ENCODE measurements at regions not wholly inside any gene's neighbourhood (a gene's known extent, or its start where the extent isn't known, plus 50 kb on each side); places are given as distances from the start of the nearest gene placed in this dataset. TPM values are rescaled to one million over a fixed set of nuclear protein-coding genes. Genes with fewer than 3 reads are reported as not detected.

GRCh38 chr9:88938189-88938588 is 53.1 kb upstream of the S1PR3 start:
- Mint-ChIP-seq H3K27ac (no peak overlapping the region), H3K36me3 (no peaks in the 10 kb centered on the region), H3K9me3 (peaks cover 24% of the 10 kb centered on the region), H3K4me3 (no peak overlapping the region), H3K4me1 (peaks cover 6% of the 10 kb centered on the region), H3K27me3 (ENCODE audit: low read depth) (no peaks in the 10 kb centered on the region)
- TF ChIP-seq CTCF (IDR thresholded peaks at IDR 0.05; ENCODE audit: unreplicated experiment): no peak
- no peak for DNase-seq (ENCODE audit: low spot score in 2 of 2, unreplicated experiment in 2 of 2)

Small RNAs in the stretch of these regions (microRNA-seq; reads per million reads assigned to microRNA genes)
- gene MIR4289: not detected
